OCI-LY1 (cell line): ENCODE measurements at regions not wholly inside any gene's neighbourhood (a gene's known extent, or its start where the extent isn't known, plus 50 kb on each side); places are given as distances from the start of the nearest gene placed in this dataset.

Experiments used
- EZH2 ChIP-seq: fragments of 200-600 bp; sonication (generic), shearing (Covaris generic); IDR thresholded peaks from 2 replicates; pipeline ENCODE4 v1.8.0; 2017; ENCODE audit warnings: borderline replicate concordance, mixed run types, mild to moderate bottlenecking, antibody characterized with exemption, low read length, moderate library complexity, mixed read lengths
- TF ChIP-seq, protein P1 (sequence below): fragments of 200-600 bp; sonication (generic), shearing (Covaris generic); IDR thresholded peaks from 2 replicates; pipeline ENCODE4 v1.5.1; 2017; ENCODE audit warnings: mild to moderate bottlenecking, antibody characterized with exemption, low read length, moderate library complexity, mixed read lengths

DNA sequence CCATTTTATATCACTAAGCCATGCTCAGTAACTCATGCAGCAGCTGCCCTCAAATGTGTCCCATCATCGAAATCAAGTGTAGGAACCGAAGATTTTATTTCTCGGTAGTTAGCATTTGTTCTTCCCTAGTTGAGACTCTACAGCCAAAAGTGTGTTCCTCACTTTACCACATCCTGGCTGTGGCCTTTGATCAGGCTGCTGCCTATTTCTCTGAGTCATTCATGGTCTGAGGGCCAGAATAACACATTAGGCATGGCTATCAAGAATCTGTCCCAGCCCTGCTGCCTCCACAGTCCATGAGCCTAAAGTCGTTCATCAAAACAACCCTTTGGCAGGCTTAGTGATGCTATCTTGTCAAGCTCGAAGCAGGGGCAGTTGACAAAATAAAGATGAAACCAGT lies 300.1 kb downstream of the TDRD15 start:
- TF ChIP-seq, protein P1, sequence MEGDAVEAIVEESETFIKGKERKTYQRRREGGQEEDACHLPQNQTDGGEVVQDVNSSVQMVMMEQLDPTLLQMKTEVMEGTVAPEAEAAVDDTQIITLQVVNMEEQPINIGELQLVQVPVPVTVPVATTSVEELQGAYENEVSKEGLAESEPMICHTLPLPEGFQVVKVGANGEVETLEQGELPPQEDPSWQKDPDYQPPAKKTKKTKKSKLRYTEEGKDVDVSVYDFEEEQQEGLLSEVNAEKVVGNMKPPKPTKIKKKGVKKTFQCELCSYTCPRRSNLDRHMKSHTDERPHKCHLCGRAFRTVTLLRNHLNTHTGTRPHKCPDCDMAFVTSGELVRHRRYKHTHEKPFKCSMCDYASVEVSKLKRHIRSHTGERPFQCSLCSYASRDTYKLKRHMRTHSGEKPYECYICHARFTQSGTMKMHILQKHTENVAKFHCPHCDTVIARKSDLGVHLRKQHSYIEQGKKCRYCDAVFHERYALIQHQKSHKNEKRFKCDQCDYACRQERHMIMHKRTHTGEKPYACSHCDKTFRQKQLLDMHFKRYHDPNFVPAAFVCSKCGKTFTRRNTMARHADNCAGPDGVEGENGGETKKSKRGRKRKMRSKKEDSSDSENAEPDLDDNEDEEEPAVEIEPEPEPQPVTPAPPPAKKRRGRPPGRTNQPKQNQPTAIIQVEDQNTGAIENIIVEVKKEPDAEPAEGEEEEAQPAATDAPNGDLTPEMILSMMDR: no peak
- no peak for TF ChIP-seq EZH2
